SIG-M5 treated with dmso at 0.1 percent for 504 hours (cell line): ENCODE measurements at regions not wholly inside any gene's neighbourhood (a gene's known extent, or its start where the extent isn't known, plus 50 kb on each side); places are given as distances from the start of the nearest gene placed in this dataset.
A peak's percentile ranks its signal among the peaks of the same experiment; 100 is the strongest.
"Not testable (repeated sequence)": the region's sequence is repeated elsewhere in the genome, so short reads cannot be mapped to it uniquely, and the experiment has no call there.

ENCODE experiments used
- DNase-seq: peaks from one replicate; lab custom pipeline; 2025; ENCODE audit not compliant: unreplicated experiment; lab: John Stamatoyannopoulos, UW

- DNase-seq: not testable (repeated sequence)
These were observed 77.9 kb downstream of the NR4A2 start for GRCh38 chr2:156254637-156255067.

- no peak for DNase-seq
These were observed 78.8 kb downstream of the NR4A2 start for GRCh38 chr2:156253765-156254164.

- DNase-seq: no peak
These were observed 89.6 kb downstream of the NR4A2 start for GRCh38 chr2:156242874-156243273.

GRCh38 chr2:156237558-156237957 is 95.0 kb downstream of the NR4A2 start:
- DNase-seq: no peak

GRCh38 chr2:156229724-156230362 is 102.7 kb downstream of the NR4A2 start:
- no peak for DNase-seq

GRCh38 chr2:156223328-156223727 is 109.2 kb downstream of the NR4A2 start:
- DNase-seq: not testable (repeated sequence)

- no peak for DNase-seq
These were observed 110.8 kb downstream of the NR4A2 start for GRCh38 chr2:156221703-156222102.

- no peak for DNase-seq
These were observed 112.9 kb downstream of the NR4A2 start for GRCh38 chr2:156219491-156220100.

GRCh38 chr2:156215656-156216055 is 116.9 kb downstream of the NR4A2 start:
- DNase-seq: no peak

GRCh38 chr2:156211318-156211717 is 121.2 kb downstream of the NR4A2 start:
- DNase-seq: no peak

- no peak for DNase-seq
These were observed 126.2 kb downstream of the NR4A2 start for GRCh38 chr2:156206355-156206754.

GRCh38 chr2:156199588-156199987 is 132.9 kb downstream of the NR4A2 start:
- DNase-seq: no peak

- no peak for DNase-seq
These were observed 136.5 kb downstream of the NR4A2 start for GRCh38 chr2:156196031-156196430.

GRCh38 chr2:156192468-156192867 is 140.1 kb downstream of the NR4A2 start:
- DNase-seq: no peak

- no peak for DNase-seq
These were observed 141.0 kb downstream of the NR4A2 start for GRCh38 chr2:156191527-156191926.

GRCh38 chr2:156190517-156190916 is 142.0 kb downstream of the NR4A2 start:
- DNase-seq: no peak

- DNase-seq: no peak
These were observed 142.9 kb downstream of the NR4A2 start for GRCh38 chr2:156189584-156189983.

GRCh38 chr2:156189143-156189542 is 143.4 kb downstream of the NR4A2 start:
- DNase-seq: no peak

GRCh38 chr2:156182132-156182531 is 150.4 kb downstream of the NR4A2 start:
- DNase-seq: peak; percentile 73

- DNase-seq: no peak
These were observed 151.3 kb downstream of the NR4A2 start for GRCh38 chr2:156181208-156181607.

- no peak for DNase-seq
These were observed 154.9 kb downstream of the NR4A2 start for GRCh38 chr2:156177654-156178053.

GRCh38 chr2:156175946-156176345 is 156.6 kb downstream of the NR4A2 start:
- peak; percentile 48 for DNase-seq

- DNase-seq: no peak
These were observed 161.6 kb downstream of the NR4A2 start for GRCh38 chr2:156170929-156171328.
